ENCODE measurements at regions not wholly inside any gene's neighbourhood (a gene's known extent, or its start where the extent isn't known, plus 50 kb on each side); places are given as distances from the start of the nearest gene placed in this dataset.

DNA sequence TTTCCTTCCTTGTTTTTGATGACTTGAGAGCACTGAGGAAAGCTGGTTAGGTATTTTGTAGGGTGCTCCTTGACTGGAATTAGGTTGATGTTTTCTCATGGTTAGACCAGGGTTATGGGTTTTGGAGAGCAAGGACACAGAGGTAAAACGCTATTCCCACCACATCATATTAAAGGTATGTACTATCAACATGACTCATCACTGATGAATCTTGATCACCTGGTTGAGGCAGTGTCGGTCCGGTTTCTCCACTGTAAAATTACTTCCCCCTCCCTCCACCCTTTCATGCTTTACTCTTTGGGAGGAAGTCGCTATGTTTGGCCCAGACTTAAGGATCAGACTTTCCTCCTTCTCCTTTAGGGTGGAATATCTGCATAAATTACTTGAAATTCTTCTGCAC lies 201.6 kb downstream of the EDEM1 start:
- TF ChIP-seq, protein P1, sequence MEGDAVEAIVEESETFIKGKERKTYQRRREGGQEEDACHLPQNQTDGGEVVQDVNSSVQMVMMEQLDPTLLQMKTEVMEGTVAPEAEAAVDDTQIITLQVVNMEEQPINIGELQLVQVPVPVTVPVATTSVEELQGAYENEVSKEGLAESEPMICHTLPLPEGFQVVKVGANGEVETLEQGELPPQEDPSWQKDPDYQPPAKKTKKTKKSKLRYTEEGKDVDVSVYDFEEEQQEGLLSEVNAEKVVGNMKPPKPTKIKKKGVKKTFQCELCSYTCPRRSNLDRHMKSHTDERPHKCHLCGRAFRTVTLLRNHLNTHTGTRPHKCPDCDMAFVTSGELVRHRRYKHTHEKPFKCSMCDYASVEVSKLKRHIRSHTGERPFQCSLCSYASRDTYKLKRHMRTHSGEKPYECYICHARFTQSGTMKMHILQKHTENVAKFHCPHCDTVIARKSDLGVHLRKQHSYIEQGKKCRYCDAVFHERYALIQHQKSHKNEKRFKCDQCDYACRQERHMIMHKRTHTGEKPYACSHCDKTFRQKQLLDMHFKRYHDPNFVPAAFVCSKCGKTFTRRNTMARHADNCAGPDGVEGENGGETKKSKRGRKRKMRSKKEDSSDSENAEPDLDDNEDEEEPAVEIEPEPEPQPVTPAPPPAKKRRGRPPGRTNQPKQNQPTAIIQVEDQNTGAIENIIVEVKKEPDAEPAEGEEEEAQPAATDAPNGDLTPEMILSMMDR (conservative IDR thresholded peaks at IDR 0.05; ENCODE audit: low read length), result no peak
- TF ChIP-seq EZH2phosphoT487 (IDR thresholded peaks at IDR 0.05; ENCODE audit: borderline replicate concordance, low read depth, low read length), result no peak

All from OCI-LY7 (cell line).